K562 (cell line): ENCODE measurements at regions not wholly inside any gene's neighbourhood (a gene's known extent, or its start where the extent isn't known, plus 50 kb on each side); places are given as distances from the start of the nearest gene placed in this dataset.

Source experiments
- ATAC-seq: fragments of 200-7000 bp; cut with Tn5 transposase; 3 replicates; pipeline ENCODE4 v1.9.1; 2020; ENCODE audit warnings: moderate library complexity
- BruUV-seq: library from RNA; stranded (reverse); fragments of 400-500 nt; replicated peaks from 2 replicates; lab custom pipeline; 2021; lab: Mats Ljungman, UMichigan
- CTCF ChIA-PET: fragments of 300-600 bp; formaldehyde crosslinking; extraction: SDS; loops from one replicate; lab custom pipeline; 2021; ENCODE audit warnings: low intra/inter-chr PET ratio; lab: Yijun Ruan, JAX
- POLR2A ChIA-PET: fragments of 300-600, 350-650 bp; sonication (Branson Sonifier 250); formaldehyde crosslinking; extraction: SDS; loops from one replicate; lab custom pipeline; 2021; ENCODE audit warnings: antibody characterized with exemption, inconsistent platforms; lab: Yijun Ruan, JAX
- DNase-seq, 4 experiments: peaks; one replicate each; pipeline versions ENCODE4 v3.0.0 to v3.0.0-alpha.2; 2011 to 2018; ENCODE audit warnings: low spot score in 3 of 4, mixed read lengths in 3 of 4; ENCODE audit errors: extremely low read depth in 1 of 4
- FAIRE-seq: peaks from 2 replicates; lab custom pipeline; 2011; peaks lifted over from hg19 to GRCh38; lab: Jason Lieb, UNC
- H2AFZ ChIP-seq: 2 replicates; pipeline ENCODE4 v1.6.0; 2011; ENCODE audit warnings: low read depth, low read length, control low read depth, inconsistent platforms
- H3K27ac ChIP-seq: fragments of 200-600 bp; 3 replicates; pipeline ENCODE4 v1.8.0; 2011; ENCODE audit warnings: low read depth, mild to moderate bottlenecking, control low read depth, inconsistent platforms, low read length, moderate library complexity, mixed read lengths; ENCODE audit errors: extremely low read depth
- H3K27me3 ChIP-seq, 2 experiments: fragments of 300-600 bp in 1 of 2; 2 replicates in 1 of 2; 3 replicates in 1 of 2; pipeline versions ENCODE4 v1.6.0 to v1.8.0; 2011; ENCODE audit warnings: inconsistent platforms in 2 of 2, low read length in 2 of 2, mild to moderate bottlenecking in 1 of 2, mixed read lengths in 1 of 2, moderate library complexity in 1 of 2; ENCODE audit not compliant: control insufficient read depth in 2 of 2, insufficient read depth in 2 of 2
- H3K36me3 ChIP-seq: fragments of 300-600 bp; 3 replicates; pipeline ENCODE4 v1.8.0; 2011; ENCODE audit warnings: mild to moderate bottlenecking, low read length, inconsistent platforms; ENCODE audit not compliant: control insufficient read depth, insufficient read depth
- H3K4me1 ChIP-seq, 2 experiments: fragments of 200-600 bp in 1 of 2; replicated peaks in 1 of 2; 2 replicates in 1 of 2; 3 replicates in 1 of 2; pipeline versions ENCODE4 v1.5.1 to v1.8.0; 2011; ENCODE audit warnings: inconsistent platforms in 2 of 2, low read length in 2 of 2, mild to moderate bottlenecking in 1 of 2, mixed read lengths in 1 of 2, moderate library complexity in 1 of 2; ENCODE audit not compliant: control insufficient read depth in 2 of 2, insufficient read depth in 2 of 2
- H3K4me2 ChIP-seq: 2 replicates; pipeline ENCODE4 v1.6.1; 2011; ENCODE audit warnings: low read length, control low read depth, inconsistent platforms, mixed read lengths; ENCODE audit not compliant: insufficient read depth
- H3K4me3 ChIP-seq: fragments of 200-600 bp; sonication (generic), shearing (Covaris generic); 2 replicates; pipeline ENCODE4 v1.5.1; 2016; ENCODE audit warnings: control low read depth, inconsistent platforms
- H3K79me2 ChIP-seq: fragments of 200-600 bp; 3 replicates; pipeline ENCODE4 v1.8.0; 2011; ENCODE audit warnings: low read length, inconsistent platforms; ENCODE audit not compliant: control insufficient read depth, insufficient read depth
- H3K9ac ChIP-seq, 2 experiments: 2 replicates each; pipeline versions ENCODE4 v1.6.0 to v1.6.1; 2011; ENCODE audit warnings: low read depth in 2 of 2, low read length in 2 of 2, control low read depth in 1 of 2, inconsistent platforms in 1 of 2, mild to moderate bottlenecking in 1 of 2, mixed read lengths in 1 of 2; ENCODE audit not compliant: insufficient read depth in 1 of 2
- H3K9me1 ChIP-seq: one replicate; pipeline ENCODE4 v1.6.0; 2011; ENCODE audit warnings: inconsistent platforms, mild to moderate bottlenecking, low read length, moderate library complexity; ENCODE audit not compliant: control insufficient read depth, insufficient read depth
- H3K9me3 ChIP-seq: replicated peaks from 2 replicates; pipeline ENCODE4 v1.5.1; 2011; ENCODE audit warnings: low read depth, low read length, inconsistent platforms; ENCODE audit not compliant: control insufficient read depth, insufficient read depth
- H4K20me1 ChIP-seq: replicated peaks from 2 replicates; pipeline ENCODE4 v1.6.1; 2011; ENCODE audit warnings: low read length, inconsistent platforms, mixed read lengths; ENCODE audit not compliant: control insufficient read depth, insufficient read depth
- ATF1 ChIP-seq, 2 experiments: fragments of 450-650 bp in 1 of 2; IDR thresholded peaks; 2 replicates each; pipeline ENCODE4 v1.6.1; 2016; ENCODE audit warnings: missing compliant biosample characterization in 1 of 2, missing genetic modification characterization in 1 of 2
- CXXC5 ChIP-seq: fragments of 250-450 bp; sonication (Bioruptor Pico); IDR thresholded peaks from 2 replicates; pipeline ENCODE4 v1.8.0; 2022; ENCODE audit warnings: inconsistent platforms, mild to moderate bottlenecking, moderate library complexity
- DDX20 ChIP-seq: fragments of 450-650 bp; IDR thresholded peaks from 2 replicates; pipeline ENCODE4 v1.6.1; 2016; ENCODE audit warnings: missing genetic modification characterization, low read depth, mild to moderate bottlenecking, missing compliant biosample characterization, moderate library complexity
- FOXJ3 ChIP-seq: sonication (generic); formaldehyde crosslinking; IDR thresholded peaks from 2 replicates; pipeline ENCODE4 v1.4.0; 2020; ENCODE audit warnings: mild to moderate bottlenecking, missing genetic modification reagents
- IRF2 ChIP-seq: sonication (generic); formaldehyde crosslinking; IDR thresholded peaks from 2 replicates; pipeline ENCODE4 v1.8.1; 2022; ENCODE audit warnings: mild to moderate bottlenecking, missing genetic modification reagents
- SREBF2 ChIP-seq: sonication (generic); formaldehyde crosslinking; IDR thresholded peaks from 2 replicates; pipeline ENCODE4 v1.4.0; 2020; ENCODE audit warnings: mild to moderate bottlenecking, missing genetic modification reagents
- ZBTB12 ChIP-seq: fragments of 250-450 bp; sonication (Bioruptor Pico); IDR thresholded peaks from 2 replicates; pipeline ENCODE4 v1.4.0; 2020
- ZNF184 ChIP-seq: sonication (generic); formaldehyde crosslinking; IDR thresholded peaks from 2 replicates; pipeline ENCODE4 v1.5.0; 2020; ENCODE audit warnings: missing genetic modification reagents
- ZNF507 ChIP-seq: conservative IDR thresholded peaks from 2 replicates; pipeline ENCODE4 v1.6.1; 2017; ENCODE audit warnings: missing genetic modification characterization, missing compliant biosample characterization
- ZNF57 ChIP-seq: fragments of 450-650 bp; formaldehyde crosslinking; IDR thresholded peaks from 2 replicates; pipeline ENCODE4 v1.4.0; 2020; ENCODE audit warnings: mild to moderate bottlenecking, moderate library complexity
- ZSCAN32 ChIP-seq: fragments of 450-650 bp; formaldehyde crosslinking; IDR thresholded peaks from 2 replicates; pipeline ENCODE4 v1.4.0; 2020; ENCODE audit warnings: mild to moderate bottlenecking, moderate library complexity
- WGBS: fragments of 100-300 bp; shearing (Covaris generic); methylation state at CpG from one replicate; pipeline ENCODE4 v1.1.6; 2016; ENCODE audit warnings: low coverage, mixed read lengths; ENCODE audit not compliant: insufficient coverage; ENCODE audit errors: missing lambda C conversion rate; 5-methylcytosine and 5-hydroxymethylcytosine counted together
- in situ Hi-C: fragments of 300-500 bp; cut with MboI; formaldehyde crosslinking; loops from 4 replicates; pipeline ENCODE4 v1.15.0; 2018; ENCODE audit warnings: inconsistent platforms, mixed read lengths
- intact Hi-C: fragments of 100-400 bp; cut with micrococcal nuclease; formaldehyde crosslinking; loops from 2 replicates; pipeline ENCODE4 v1.14.2; 2022

GRCh38 chr4:143076723-143077122 is 108.0 kb upstream of the USP38 start (continued):
- TF ChIP-seq ZNF57 (CRISPR knock-in tag) (no peak), CXXC5 (CRISPR knock-in tag) (no peak), DDX20 (tag) (no peak)
- TF ChIP-seq, all 486 proteins: peak for 0

- FAIRE-seq (no peak), ATAC-seq (no peak), DNase-seq (no peak)
- in situ Hi-C loops, result no loop called here
- Histone ChIP-seq H3K9me1 (no peaks in the 10 kb centered on the region), H3K36me3 (no peaks in the 10 kb centered on the region), H3K9ac (no peak overlapping the region), H3K4me1 (no peaks in the 10 kb centered on the region), H4K20me1 (no peaks in the 10 kb centered on the region), H2AFZ (no peak overlapping the region), H3K4me3 (no peak overlapping the region), H3K9me3 (no peaks in the 10 kb centered on the region), H3K27me3 (no peaks in the 10 kb centered on the region), H3K4me2 (no peak overlapping the region), H3K79me2 (no peaks in the 10 kb centered on the region), H3K27ac (no peak overlapping the region)
- intact Hi-C loops, result loop anchor here (10.0 kb wide), 1 partner anchor 402 kb away; no protein-coding TSS in a partner anchor
- ChIA-PET CTCF (no interaction called here), POLR2A (no interaction called here)
- BruUV-seq, result no TSS peak
- TF ChIP-seq ZBTB12 (CRISPR knock-in tag) (no peak), ATF1 (CRISPR knock-in tag; IDR thresholded peaks at IDR 0.05) (no peak), ATF1 (tag; IDR thresholded peaks at IDR 0.05) (no peak), ZNF507 (tag) (no peak), ZSCAN32 (CRISPR knock-in tag) (no peak), IRF2 (CRISPR knock-in tag) (no peak), SREBF2 (CRISPR knock-in tag) (no peak), FOXJ3 (CRISPR knock-in tag) (no peak), ZNF184 (no peak)
- 0% methylated on average over 1 of the region's 1 CpG for WGBS
Observed at GRCh38 chr4:143082701-143083100, 102.0 kb upstream of the USP38 start.
